Epithelial cell of proximal tubule (primary cell): ENCODE measurements at regions not wholly inside any gene's neighbourhood (a gene's known extent, or its start where the extent isn't known, plus 50 kb on each side); places are given as distances from the start of the nearest gene placed in this dataset.

Experiments
- DNase-seq: peaks from one replicate; pipeline ENCODE4 v3.0.0-alpha.2; 2011; ENCODE audit warnings: low read depth
- H3K4me3 ChIP-seq: 2 replicates; pipeline ENCODE4 v1.5.1; 2011; ENCODE audit warnings: low read depth, mild to moderate bottlenecking, low read length
- CTCF ChIP-seq: conservative IDR thresholded peaks from 2 replicates; pipeline ENCODE4 v1.5.1; 2012; ENCODE audit warnings: low read depth, mild to moderate bottlenecking, low read length

GRCh38 chr5:74367934-74368333 is 272.6 kb downstream of the ENC1 start:
- TF ChIP-seq CTCF = no peak
- no peak for DNase-seq
- no peak overlapping the region for H3K4me3 ChIP-seq

- no peak for DNase-seq
- H3K4me3 ChIP-seq = no peak overlapping the region
- TF ChIP-seq CTCF = no peak
These were observed 273.2 kb downstream of the ENC1 start for GRCh38 chr5:74367241-74367733.

GRCh38 chr5:74365723-74366122 is 274.8 kb downstream of the ENC1 start:
- no peak overlapping the region for H3K4me3 ChIP-seq
- no peak for DNase-seq
- no peak for TF ChIP-seq CTCF

GRCh38 chr5:74364507-74364906 is 276.0 kb downstream of the ENC1 start:
- DNase-seq = no peak
- no peak for TF ChIP-seq CTCF
- H3K4me3 ChIP-seq = no peak overlapping the region

- no peak for DNase-seq
- no peak for TF ChIP-seq CTCF
- H3K4me3 ChIP-seq = no peak overlapping the region
These were observed 276.8 kb downstream of the ENC1 start for GRCh38 chr5:74363603-74364205.

- no peak for TF ChIP-seq CTCF
- DNase-seq = no peak
These were observed 278.8 kb downstream of the ENC1 start for GRCh38 chr5:74361406-74362358.

More at GRCh38 chr5:74361406-74362358, 278.8 kb downstream of the ENC1 start:
- H3K4me3 ChIP-seq = no peak overlapping the region
